GM12891 (cell line): ENCODE measurements at regions not wholly inside any gene's neighbourhood (a gene's known extent, or its start where the extent isn't known, plus 50 kb on each side); places are given as distances from the start of the nearest gene placed in this dataset.

Source experiments
- PAX5 ChIP-seq: IDR thresholded peaks from 2 replicates; pipeline ENCODE4 v1.6.1; 2011; ENCODE audit warnings: low read length, moderate library complexity, mild to moderate bottlenecking; ENCODE audit not compliant: insufficient read depth, severe bottlenecking
- POLR2A ChIP-seq: IDR thresholded peaks from 2 replicates; pipeline ENCODE4 v1.6.1; 2011; ENCODE audit warnings: low read depth, low read length, control low read depth
- POLR2AphosphoS5 ChIP-seq: IDR thresholded peaks from 2 replicates; pipeline ENCODE4 v1.6.1; 2011; ENCODE audit warnings: low read depth, low read length, control low read depth
- SPI1 ChIP-seq: IDR thresholded peaks from 2 replicates; pipeline ENCODE4 v1.6.1; 2011; ENCODE audit warnings: low read depth, low read length, control low read depth
- TAF1 ChIP-seq: IDR thresholded peaks from 2 replicates; pipeline ENCODE4 v1.6.1; 2011; ENCODE audit warnings: low read depth, low read length, control low read depth

DNA sequence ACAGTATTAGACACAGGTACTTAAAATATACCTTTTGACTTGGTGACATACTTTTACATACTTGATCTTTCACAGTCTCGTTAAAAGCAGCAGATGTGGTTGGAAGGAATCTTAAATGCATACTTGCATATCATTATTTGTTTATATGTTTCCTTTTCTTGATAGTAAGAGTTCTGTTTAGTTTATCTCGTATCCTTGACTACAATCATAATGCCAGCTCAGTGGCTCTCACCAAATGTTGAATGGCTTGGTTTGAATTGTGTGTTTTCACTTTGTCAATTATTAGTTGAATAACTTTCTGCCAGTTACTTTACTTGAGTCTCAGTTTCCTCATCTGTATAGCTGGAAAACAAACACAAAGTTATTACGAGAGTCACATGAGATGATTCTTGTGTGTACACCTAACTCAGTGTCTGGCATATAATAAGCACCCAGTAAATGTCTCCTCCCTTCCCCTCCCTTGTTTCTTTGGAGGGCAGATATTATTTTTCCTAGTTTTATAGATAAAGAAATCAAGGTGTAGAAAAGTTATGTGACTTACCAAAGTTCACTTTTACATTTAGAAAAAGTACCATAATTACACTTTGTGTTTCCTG is 131.6 kb upstream of the IVNS1ABP start:
- TF ChIP-seq POLR2A, result no peak
- no peak for TF ChIP-seq TAF1
- no peak for TF ChIP-seq POLR2AphosphoS5
- no peak for TF ChIP-seq PAX5
- no peak for TF ChIP-seq SPI1
